ENCODE measurements at regions not wholly inside any gene's neighbourhood (a gene's known extent, or its start where the extent isn't known, plus 50 kb on each side); places are given as distances from the start of the nearest gene placed in this dataset.

DNA sequence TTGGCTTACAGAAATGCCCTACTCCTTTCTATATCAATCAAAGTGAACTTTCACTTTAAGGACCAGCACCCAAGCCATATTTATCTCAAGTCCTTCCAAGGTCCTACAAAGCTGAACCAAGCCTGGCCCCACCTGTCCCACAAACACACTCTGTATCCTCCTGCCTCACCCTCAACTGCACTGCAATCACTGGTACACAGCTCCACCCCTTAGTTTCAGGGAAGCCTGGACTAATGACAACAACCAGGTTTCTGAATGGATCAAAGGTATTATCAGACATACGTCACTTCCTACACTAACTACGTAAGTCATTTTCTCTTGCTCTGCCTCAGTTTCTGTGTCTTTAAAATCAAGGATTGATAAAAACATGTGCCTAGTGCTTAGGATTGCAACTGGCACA is 205.6 kb upstream of the HS3ST1 start:
- H3K9me3 Mint-ChIP-seq: peaks cover 2 to 13% (median 8%) of the 10 kb centered on the region in 7 donors
- no peak overlapping the region for H3K4me3 ChIP-seq (replicated peaks in 1 of 3; ENCODE audit: low read depth in 2 of 3, low read length in 3 of 3)
- H3K27me3 ChIP-seq (ENCODE audit: control insufficient read depth in 2 of 2, insufficient read depth in 2 of 2, low read length in 2 of 2): no peaks in the 10 kb centered on the region
- peaks cover 0 to 3% (median 0%) of the 10 kb centered on the region in 3 donors for H3K27me3 Mint-ChIP-seq (ENCODE audit: low read depth in 3 of 3)
- no peaks in the 10 kb centered on the region for H3K9me3 ChIP-seq (replicated peaks in 1 of 2; ENCODE audit: control insufficient read depth in 1 of 2, insufficient read depth in 1 of 2, low read length in 2 of 2)
- H3K27ac Mint-ChIP-seq: no peak overlapping the region
- H3K79me2 ChIP-seq (ENCODE audit: insufficient read depth, low read length): no peaks in the 10 kb centered on the region
- no peak overlapping the region for H3K9ac ChIP-seq (ENCODE audit: insufficient read depth, low read length, poor library complexity, severe bottlenecking)
- DNase-seq: no peak
- no peak overlapping the region for H3K27ac ChIP-seq (ENCODE audit: low read depth in 1 of 2, low read length in 2 of 2)
- H3K36me3 Mint-ChIP-seq: no peaks in the 10 kb centered on the region
- H3K4me1 Mint-ChIP-seq: no peaks in the 10 kb centered on the region
- H3K36me3 ChIP-seq (replicated peaks in 1 of 2; ENCODE audit: control insufficient read depth in 1 of 2, insufficient read depth in 2 of 2, low read length in 2 of 2): no peaks in the 10 kb centered on the region
- H2AFZ ChIP-seq (ENCODE audit: insufficient read depth, low read depth, low read length, poor library complexity, severe bottlenecking): no peak overlapping the region
- H3K4me3 Mint-ChIP-seq: no peak overlapping the region
- no peak overlapping the region for H3K4me2 ChIP-seq (replicated peaks; ENCODE audit: extremely low read depth, low read length, poor library complexity, severe bottlenecking)
- no peaks in the 10 kb centered on the region for H3K4me1 ChIP-seq (ENCODE audit: control insufficient read depth in 1 of 2, insufficient read depth in 2 of 2, low read length in 2 of 2)
- no peaks in the 10 kb centered on the region for H4K20me1 ChIP-seq (ENCODE audit: insufficient read depth, low read length)
- intact Hi-C loops (cut with micrococcal nuclease): no loop called here
- no peak for TF ChIP-seq CTCF (IDR thresholded peaks at IDR 0.05)
- WGBS (ENCODE audit: insufficient coverage): no CpG with 5 or more reads among the region's 2 CpGs

DNA sequence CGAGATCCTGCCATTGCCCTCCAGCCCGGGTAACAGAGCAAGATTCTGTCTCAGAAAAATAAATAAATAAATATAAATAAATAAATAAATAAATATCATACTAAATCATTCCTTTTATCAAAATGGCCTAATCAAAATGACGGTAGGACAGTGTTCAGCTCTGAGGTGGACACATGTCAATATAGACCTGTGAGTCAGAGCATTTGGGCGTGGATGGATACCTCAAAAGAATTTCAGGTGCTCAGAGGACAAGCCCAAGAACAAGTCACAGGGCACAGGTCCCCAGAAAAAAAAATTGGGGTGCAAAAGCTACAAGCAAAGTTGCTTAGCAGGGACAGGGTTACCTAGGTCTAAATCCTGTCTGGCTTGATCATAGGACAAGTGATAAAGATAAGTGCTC is 204.7 kb upstream of the HS3ST1 start:
- no peak for TF ChIP-seq CTCF (IDR thresholded peaks at IDR 0.05)
- H3K4me1 Mint-ChIP-seq: no peaks in the 10 kb centered on the region
- no peaks in the 10 kb centered on the region for H3K4me1 ChIP-seq (ENCODE audit: control insufficient read depth in 1 of 2, insufficient read depth in 2 of 2, low read length in 2 of 2)
- H3K9me3 Mint-ChIP-seq: peaks cover 2 to 9% (median 6%) of the 10 kb centered on the region in 7 donors
- H3K27me3 Mint-ChIP-seq (ENCODE audit: low read depth in 3 of 3): peaks cover 0 to 2% (median 0%) of the 10 kb centered on the region in 3 donors
- H3K27me3 ChIP-seq (ENCODE audit: control insufficient read depth in 2 of 2, insufficient read depth in 2 of 2, low read length in 2 of 2): no peaks in the 10 kb centered on the region
- H3K9ac ChIP-seq (ENCODE audit: insufficient read depth, low read length, poor library complexity, severe bottlenecking): no peak overlapping the region
- no peaks in the 10 kb centered on the region for H3K36me3 Mint-ChIP-seq
- H3K4me2 ChIP-seq (replicated peaks; ENCODE audit: extremely low read depth, low read length, poor library complexity, severe bottlenecking): no peak overlapping the region
- DNase-seq: no peak
- H3K27ac Mint-ChIP-seq: no peak overlapping the region
- 91% methylated on average over 2 of the region's 4 CpGs for WGBS (ENCODE audit: insufficient coverage)
- H4K20me1 ChIP-seq (ENCODE audit: insufficient read depth, low read length): no peaks in the 10 kb centered on the region
- no peak overlapping the region for H3K4me3 Mint-ChIP-seq
- intact Hi-C loops (cut with micrococcal nuclease): no loop called here
- H2AFZ ChIP-seq (ENCODE audit: insufficient read depth, low read depth, low read length, poor library complexity, severe bottlenecking): no peak overlapping the region
- H3K4me3 ChIP-seq (replicated peaks in 1 of 3; ENCODE audit: low read depth in 2 of 3, low read length in 3 of 3): no peak overlapping the region
- no peaks in the 10 kb centered on the region for H3K36me3 ChIP-seq (replicated peaks in 1 of 2; ENCODE audit: control insufficient read depth in 1 of 2, insufficient read depth in 2 of 2, low read length in 2 of 2)
- H3K9me3 ChIP-seq (replicated peaks in 1 of 2; ENCODE audit: control insufficient read depth in 1 of 2, insufficient read depth in 1 of 2, low read length in 2 of 2): no peaks in the 10 kb centered on the region
- no peaks in the 10 kb centered on the region for H3K79me2 ChIP-seq (ENCODE audit: insufficient read depth, low read length)
- no peak overlapping the region for H3K27ac ChIP-seq (ENCODE audit: low read depth in 1 of 2, low read length in 2 of 2)
